ENCODE measurements at regions not wholly inside any gene's neighbourhood (a gene's known extent, or its start where the extent isn't known, plus 50 kb on each side); places are given as distances from the start of the nearest gene placed in this dataset.
"Not testable (repeated sequence)": the region's sequence is repeated elsewhere in the genome, so short reads cannot be mapped to it uniquely, and the experiment has no call there.

- DNase-seq (ENCODE audit: low spot score in 2 of 2): no peak
- no peak for FAIRE-seq
Observed at GRCh38 chr7:152594801-152595200, 81.1 kb downstream of the XRCC2 start.

GRCh38 chr7:152591976-152592375 is 84.0 kb downstream of the XRCC2 start:
- FAIRE-seq: no peak
- no peak for DNase-seq (ENCODE audit: low spot score in 2 of 2)

- FAIRE-seq: no peak
- no peak for DNase-seq (ENCODE audit: low spot score in 2 of 2)
Observed at GRCh38 chr7:152590481-152590880, 85.5 kb downstream of the XRCC2 start.

- not testable (repeated sequence) for DNase-seq (ENCODE audit: low spot score in 2 of 2); FAIRE-seq
Observed at GRCh38 chr7:152589821-152590220, 86.1 kb downstream of the XRCC2 start.

- no peak for FAIRE-seq
- no peak for DNase-seq (ENCODE audit: low spot score in 2 of 2)
Observed at GRCh38 chr7:152588350-152588749, 87.6 kb downstream of the XRCC2 start.

- FAIRE-seq (no peak), DNase-seq (ENCODE audit: low spot score in 2 of 2) (no peak)
Observed at GRCh38 chr7:152587366-152587765, 88.6 kb downstream of the XRCC2 start.

GRCh38 chr7:152583006-152583405 is 92.9 kb downstream of the XRCC2 start:
- no peak for FAIRE-seq
- DNase-seq (ENCODE audit: low spot score in 2 of 2): no peak

- no peak for DNase-seq (ENCODE audit: low spot score in 2 of 2)
Observed at GRCh38 chr7:152579070-152579469, 96.9 kb downstream of the XRCC2 start.

GRCh38 chr7:152577339-152577738 is 98.6 kb downstream of the XRCC2 start:
- DNase-seq (ENCODE audit: low spot score in 2 of 2) (no peak), FAIRE-seq (no peak)

More at GRCh38 chr7:152579070-152579469, 96.9 kb downstream of the XRCC2 start:
- FAIRE-seq: no peak

- DNase-seq (ENCODE audit: low spot score in 2 of 2): no peak
Observed at GRCh38 chr7:152574892-152575548, 100.9 kb downstream of the XRCC2 start.

GRCh38 chr7:152573186-152573585 is 102.8 kb downstream of the XRCC2 start:
- not testable (repeated sequence) for FAIRE-seq; DNase-seq (ENCODE audit: low spot score in 2 of 2)

More at GRCh38 chr7:152574892-152575548, 100.9 kb downstream of the XRCC2 start:
- FAIRE-seq: no peak

GRCh38 chr7:152572101-152572500 is 103.8 kb downstream of the XRCC2 start:
- FAIRE-seq: no peak
- DNase-seq (ENCODE audit: low spot score in 2 of 2): no peak

GRCh38 chr7:152571068-152571467 is 104.9 kb downstream of the XRCC2 start:
- FAIRE-seq (no peak), DNase-seq (ENCODE audit: low spot score in 2 of 2) (no peak)

GRCh38 chr7:152568972-152569371 is 107.0 kb downstream of the XRCC2 start:
- no peak for DNase-seq (ENCODE audit: low spot score in 2 of 2)

GRCh38 chr7:152565731-152566130 is 110.2 kb downstream of the XRCC2 start:
- no peak for FAIRE-seq
- DNase-seq (ENCODE audit: low spot score in 2 of 2): no peak

More at GRCh38 chr7:152568972-152569371, 107.0 kb downstream of the XRCC2 start:
- FAIRE-seq: no peak

GRCh38 chr7:152564656-152565250 is 111.2 kb downstream of the XRCC2 start:
- DNase-seq (ENCODE audit: low spot score in 2 of 2): no peak
- FAIRE-seq: no peak

- no peak for FAIRE-seq
- peak in 1 of 2 donors; percentile 24 for DNase-seq (ENCODE audit: low spot score in 2 of 2)
Observed at GRCh38 chr7:152556013-152556755, 119.8 kb downstream of the XRCC2 start.

- FAIRE-seq (no peak), DNase-seq (ENCODE audit: low spot score in 2 of 2) (no peak)
Observed at GRCh38 chr7:152553671-152554317, 118.0 kb upstream of the KMT2C start.

GRCh38 chr7:152551304-152552036 is 115.7 kb upstream of the KMT2C start:
- FAIRE-seq (no peak), DNase-seq (ENCODE audit: low spot score in 2 of 2) (no peak)

- no peak for FAIRE-seq
- no peak for DNase-seq (ENCODE audit: low spot score in 2 of 2)
Observed at GRCh38 chr7:152544971-152545619, 109.3 kb upstream of the KMT2C start.
